Astrocyte (in vitro differentiated cells and primary cell): ENCODE measurements at regions not wholly inside any gene's neighbourhood (a gene's known extent, or its start where the extent isn't known, plus 50 kb on each side); places are given as distances from the start of the nearest gene placed in this dataset.

Experiments
- DNase-seq: peaks from one replicate; pipeline ENCODE4 v3.0.0-alpha.2; 2010; ENCODE audit warnings: low read depth
- FAIRE-seq: peaks from 2 replicates; lab custom pipeline; 2011; peaks lifted over from hg19 to GRCh38; lab: Jason Lieb, UNC
- H2AFZ ChIP-seq: 2 replicates; pipeline ENCODE4 v1.6.0; 2012; ENCODE audit warnings: low read depth, low read length, inconsistent platforms
- H3K27ac ChIP-seq: 2 replicates; pipeline ENCODE4 v1.5.1; 2011; ENCODE audit warnings: low read depth, low read length, inconsistent platforms
- H3K27me3 ChIP-seq: 2 replicates; pipeline ENCODE4 v1.6.0; 2011; ENCODE audit warnings: low read length, inconsistent platforms; ENCODE audit not compliant: insufficient read depth
- H3K36me3 ChIP-seq: 2 replicates; pipeline ENCODE4 v1.5.1; 2011; ENCODE audit warnings: low read length, inconsistent platforms; ENCODE audit not compliant: insufficient read depth
- H3K4me1 ChIP-seq: 2 replicates; pipeline ENCODE4 v1.5.1; 2011; ENCODE audit warnings: low read length, inconsistent platforms; ENCODE audit not compliant: insufficient read depth
- H3K4me2 ChIP-seq: 2 replicates; pipeline ENCODE4 v1.6.0; 2012; ENCODE audit warnings: low read length, inconsistent platforms
- H3K4me3 ChIP-seq: 2 replicates; pipeline ENCODE4 v1.5.1; 2011; ENCODE audit warnings: low read depth, mild to moderate bottlenecking, low read length, inconsistent platforms; ENCODE audit not compliant: insufficient read depth
- H3K79me2 ChIP-seq: 2 replicates; pipeline ENCODE4 v1.6.0; 2012; ENCODE audit warnings: mild to moderate bottlenecking, low read length, inconsistent platforms; ENCODE audit not compliant: insufficient read depth
- H3K9ac ChIP-seq: 2 replicates; pipeline ENCODE4 v1.6.0; 2012; ENCODE audit warnings: mild to moderate bottlenecking, low read length, inconsistent platforms
- H3K9me3 ChIP-seq: 2 replicates; pipeline ENCODE4 v1.5.1; 2012; ENCODE audit warnings: low read depth, mild to moderate bottlenecking, low read length, inconsistent platforms; ENCODE audit not compliant: insufficient read depth
- H4K20me1 ChIP-seq: 2 replicates; pipeline ENCODE4 v1.6.0; 2012; ENCODE audit warnings: low read length, inconsistent platforms; ENCODE audit not compliant: insufficient read depth
- H3K27ac Mint-ChIP-seq: one replicate; pipeline ENCODE4 v1.8.0; 2021; ENCODE audit warnings: mild to moderate bottlenecking, mixed read lengths; ENCODE audit not compliant: unreplicated experiment
- H3K27me3 Mint-ChIP-seq: one replicate; pipeline ENCODE4 v1.8.0; 2021; ENCODE audit warnings: low read depth, mixed read lengths; ENCODE audit not compliant: unreplicated experiment
- H3K36me3 Mint-ChIP-seq: one replicate; pipeline ENCODE4 v1.8.0; 2021; ENCODE audit warnings: low read depth, mixed read lengths; ENCODE audit not compliant: unreplicated experiment
- H3K4me1 Mint-ChIP-seq: one replicate; pipeline ENCODE4 v1.8.0; 2021; ENCODE audit warnings: low read depth, mixed read lengths; ENCODE audit not compliant: unreplicated experiment
- H3K4me3 Mint-ChIP-seq: one replicate; pipeline ENCODE4 v1.8.0; 2021; ENCODE audit warnings: mild to moderate bottlenecking, moderate library complexity, mixed read lengths; ENCODE audit not compliant: unreplicated experiment
- H3K9me3 Mint-ChIP-seq: one replicate; pipeline ENCODE4 v1.8.0; 2021; ENCODE audit warnings: mild to moderate bottlenecking, mixed read lengths; ENCODE audit not compliant: unreplicated experiment
- CTCF ChIP-seq: IDR thresholded peaks from 2 replicates; pipeline ENCODE4 v1.5.1; 2011; ENCODE audit warnings: low read depth, mild to moderate bottlenecking, inconsistent platforms, low read length, moderate library complexity; ENCODE audit not compliant: insufficient read depth
- EZH2 ChIP-seq: IDR thresholded peaks from 2 replicates; pipeline ENCODE4 v1.6.1; 2012; ENCODE audit warnings: mild to moderate bottlenecking, low read length, inconsistent platforms; ENCODE audit not compliant: insufficient read depth

GRCh38 chr6:167701010-167701409 lies 125.7 kb upstream of the AFDN start:
- Mint-ChIP-seq H3K27me3 (peaks cover 6% of the 10 kb centered on the region), H3K9me3 (no peaks in the 10 kb centered on the region), H3K27ac (no peak overlapping the region), H3K4me3 (no peak overlapping the region), H3K4me1 (peaks cover 12% of the 10 kb centered on the region), H3K36me3 (no peaks in the 10 kb centered on the region)
- Histone ChIP-seq H3K79me2 (no peaks in the 10 kb centered on the region), H3K9ac (no peak overlapping the region), H3K4me2 (no peak overlapping the region), H3K27me3 (no peaks in the 10 kb centered on the region), H3K4me1 (peaks cover 14% of the 10 kb centered on the region), H3K4me3 (no peak overlapping the region), H3K36me3 (no peaks in the 10 kb centered on the region), H2AFZ (no peak overlapping the region), H3K9me3 (no peaks in the 10 kb centered on the region), H4K20me1 (no peaks in the 10 kb centered on the region), H3K27ac (no peak overlapping the region)
- no peak for FAIRE-seq
- TF ChIP-seq EZH2, result no peak
- no peak for TF ChIP-seq CTCF
- DNase-seq, result no peak

- Histone ChIP-seq H4K20me1 (no peaks in the 10 kb centered on the region), H3K4me3 (no peak overlapping the region), H3K27me3 (no peaks in the 10 kb centered on the region), H3K79me2 (no peaks in the 10 kb centered on the region), H3K36me3 (no peaks in the 10 kb centered on the region), H3K4me2 (no peak overlapping the region), H2AFZ (no peak overlapping the region), H3K9me3 (no peaks in the 10 kb centered on the region), H3K9ac (no peak overlapping the region), H3K4me1 (peaks cover 14% of the 10 kb centered on the region), H3K27ac (no peak overlapping the region)
- H3K4me3 Mint-ChIP-seq, result no peak overlapping the region
- no peak overlapping the region for H3K27ac Mint-ChIP-seq
- H3K27me3 Mint-ChIP-seq, result peaks cover 9% of the 10 kb centered on the region
- FAIRE-seq, result no peak
- no peak for DNase-seq
- peaks cover 12% of the 10 kb centered on the region for H3K4me1 Mint-ChIP-seq
- no peaks in the 10 kb centered on the region for H3K9me3 Mint-ChIP-seq
- TF ChIP-seq CTCF (no peak), EZH2 (no peak)
- H3K36me3 Mint-ChIP-seq, result no peaks in the 10 kb centered on the region
Observed at GRCh38 chr6:167702241-167702827, 124.4 kb upstream of the AFDN start.

GRCh38 chr6:167703347-167703746 lies 123.4 kb upstream of the AFDN start:
- TF ChIP-seq CTCF (no peak), EZH2 (no peak)
- no peaks in the 10 kb centered on the region for H3K9me3 Mint-ChIP-seq
- Histone ChIP-seq H3K4me1 (peaks cover 14% of the 10 kb centered on the region), H3K27ac (no peak overlapping the region), H4K20me1 (no peaks in the 10 kb centered on the region), H3K79me2 (no peaks in the 10 kb centered on the region), H3K9me3 (no peaks in the 10 kb centered on the region), H2AFZ (no peak overlapping the region), H3K4me2 (no peak overlapping the region), H3K9ac (no peak overlapping the region), H3K36me3 (no peaks in the 10 kb centered on the region), H3K27me3 (peaks cover 3% of the 10 kb centered on the region), H3K4me3 (no peak overlapping the region)
- H3K27me3 Mint-ChIP-seq, result peaks cover 19% of the 10 kb centered on the region
- H3K4me1 Mint-ChIP-seq, result peaks cover 12% of the 10 kb centered on the region
- FAIRE-seq (no peak), DNase-seq (no peak)
- H3K4me3 Mint-ChIP-seq, result no peak overlapping the region
- H3K36me3 Mint-ChIP-seq, result no peaks in the 10 kb centered on the region
- no peak overlapping the region for H3K27ac Mint-ChIP-seq
